GM12864 (cell line): ENCODE measurements at regions not wholly inside any gene's neighbourhood (a gene's known extent, or its start where the extent isn't known, plus 50 kb on each side); places are given as distances from the start of the nearest gene placed in this dataset.

ENCODE experiments used
- DNase-seq: peaks from one replicate; pipeline ENCODE4 v3.0.0-alpha.2; 2011; ENCODE audit warnings: low read depth
- H3K4me3 ChIP-seq: 2 replicates; pipeline ENCODE4 v1.5.1; 2011; ENCODE audit warnings: mild to moderate bottlenecking, low read depth, low read length, control low read depth
- CTCF ChIP-seq: IDR thresholded peaks from 2 replicates; pipeline ENCODE4 v1.5.1; 2011; ENCODE audit warnings: low read depth, mild to moderate bottlenecking, moderate library complexity, low read length, control low read depth, inconsistent platforms; ENCODE audit errors: missing control alignments

DNA sequence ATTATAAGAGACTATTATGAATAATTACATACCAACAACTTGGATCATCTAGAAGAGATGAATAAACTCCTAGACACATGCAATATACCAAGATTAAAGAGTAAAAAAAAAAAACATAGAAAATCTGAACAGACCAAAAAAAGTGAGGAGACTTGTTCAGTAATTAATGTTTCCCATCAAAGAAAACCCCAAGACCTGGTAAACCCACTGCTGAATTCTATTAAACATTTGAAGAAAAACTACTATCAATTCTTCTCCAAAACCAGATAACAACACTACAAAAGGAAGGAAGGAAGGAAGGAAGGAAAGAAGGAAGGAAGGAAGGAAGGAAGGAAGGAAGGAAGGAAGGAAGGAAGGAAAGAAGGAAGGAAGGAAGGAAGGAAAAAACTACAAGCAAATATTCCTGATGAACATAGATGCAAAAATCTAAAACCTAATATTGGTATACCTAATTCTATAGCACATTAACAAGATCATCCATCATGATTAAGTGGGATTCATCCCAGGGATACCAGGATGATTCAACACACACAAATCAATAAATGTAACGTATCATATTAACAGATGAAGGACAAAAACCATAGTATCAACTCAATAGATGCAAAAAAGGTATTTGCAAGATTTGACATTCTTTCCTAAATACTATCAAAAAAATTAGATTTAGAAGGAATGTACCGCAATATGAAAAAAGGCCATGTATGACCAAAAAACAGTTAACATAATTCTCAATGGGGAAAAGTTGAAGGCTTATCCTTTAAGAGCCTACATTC is 445.5 kb downstream of the KCNH5 start:
- DNase-seq, result no peak
- no peak overlapping the region for H3K4me3 ChIP-seq

GRCh38 chr14:62602712-62603111 is 442.5 kb downstream of the KCNH5 start:
- no peak for TF ChIP-seq CTCF
- no peak overlapping the region for H3K4me3 ChIP-seq
- DNase-seq, result no peak

More for the DNA sequence above, 445.5 kb downstream of the KCNH5 start:
- TF ChIP-seq CTCF, result no peak

- no peak for DNase-seq
- no peak overlapping the region for H3K4me3 ChIP-seq
- TF ChIP-seq CTCF, result no peak
These were observed 440.7 kb downstream of the KCNH5 start for GRCh38 chr14:62604524-62604923.

GRCh38 chr14:62614122-62614521 is 431.1 kb downstream of the KCNH5 start:
- DNase-seq, result no peak

GRCh38 chr14:62616668-62617067 is 428.6 kb downstream of the KCNH5 start:
- TF ChIP-seq CTCF, result no peak
- DNase-seq, result no peak
- H3K4me3 ChIP-seq, result no peak overlapping the region

More at GRCh38 chr14:62614122-62614521, 431.1 kb downstream of the KCNH5 start:
- no peak for TF ChIP-seq CTCF
- H3K4me3 ChIP-seq, result no peak overlapping the region

- no peak for DNase-seq
- no peak overlapping the region for H3K4me3 ChIP-seq
- TF ChIP-seq CTCF, result no peak
These were observed 418.8 kb downstream of the KCNH5 start for GRCh38 chr14:62626416-62626815.

DNA sequence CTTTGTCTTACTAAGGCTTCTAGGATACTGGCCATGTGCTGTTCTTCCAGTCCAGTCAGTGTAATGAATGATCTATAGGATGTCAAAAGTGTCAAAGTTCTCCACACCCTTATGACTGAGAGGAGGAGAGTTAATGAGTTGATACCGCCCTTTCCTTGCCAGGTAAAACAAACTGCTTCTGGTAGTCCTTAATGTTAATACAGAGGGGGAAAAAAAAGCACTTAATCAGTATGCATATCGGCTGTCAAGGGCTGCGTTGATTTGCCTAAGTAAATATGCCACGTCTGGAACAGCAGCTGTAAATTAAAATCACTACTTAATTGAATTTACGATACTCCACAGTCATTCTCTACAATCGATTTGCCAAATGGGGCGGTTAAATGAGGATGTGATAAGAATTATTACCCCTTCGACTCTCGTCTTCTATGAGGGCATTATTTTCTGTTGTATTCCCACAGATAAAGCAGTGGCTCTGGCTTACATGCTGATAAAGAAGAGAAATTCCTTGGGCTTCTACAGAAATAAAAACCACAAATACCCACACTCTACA is 416.0 kb downstream of the KCNH5 start:
- no peak for TF ChIP-seq CTCF
- DNase-seq, result no peak
- no peak overlapping the region for H3K4me3 ChIP-seq
